ENCODE measurements at regions not wholly inside any gene's neighbourhood (a gene's known extent, or its start where the extent isn't known, plus 50 kb on each side); places are given as distances from the start of the nearest gene placed in this dataset.

DNA sequence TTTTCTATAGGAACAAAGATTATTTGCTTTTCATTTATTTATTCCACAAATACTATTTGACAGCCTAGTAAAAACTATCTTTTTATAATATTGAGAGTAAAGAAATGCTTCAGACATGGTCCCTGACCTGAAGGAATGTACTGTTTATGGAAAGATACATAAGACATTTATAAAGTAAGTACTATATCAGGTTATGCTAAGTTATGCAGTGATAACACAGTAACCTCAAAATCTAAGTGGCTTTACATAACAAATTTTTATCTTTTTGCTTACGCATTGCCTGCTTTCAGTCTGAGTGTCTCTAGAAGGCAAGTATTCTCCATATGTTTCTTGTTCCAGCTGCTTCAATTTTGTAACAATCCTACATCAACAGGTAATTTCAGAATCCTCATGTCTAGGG, 694.0 kb downstream of the SQOR start:
- Mint-ChIP-seq H3K4me3 (ENCODE audit: unreplicated experiment) (no peak overlapping the region), H3K9me3 (ENCODE audit: unreplicated experiment) (peaks cover 4% of the 10 kb centered on the region), H3K27ac (ENCODE audit: unreplicated experiment) (no peak overlapping the region), H3K27me3 (ENCODE audit: unreplicated experiment) (no peaks in the 10 kb centered on the region), H3K36me3 (ENCODE audit: low read depth, unreplicated experiment) (no peaks in the 10 kb centered on the region), H3K4me1 (ENCODE audit: unreplicated experiment) (no peaks in the 10 kb centered on the region)
- TF ChIP-seq, protein P1, sequence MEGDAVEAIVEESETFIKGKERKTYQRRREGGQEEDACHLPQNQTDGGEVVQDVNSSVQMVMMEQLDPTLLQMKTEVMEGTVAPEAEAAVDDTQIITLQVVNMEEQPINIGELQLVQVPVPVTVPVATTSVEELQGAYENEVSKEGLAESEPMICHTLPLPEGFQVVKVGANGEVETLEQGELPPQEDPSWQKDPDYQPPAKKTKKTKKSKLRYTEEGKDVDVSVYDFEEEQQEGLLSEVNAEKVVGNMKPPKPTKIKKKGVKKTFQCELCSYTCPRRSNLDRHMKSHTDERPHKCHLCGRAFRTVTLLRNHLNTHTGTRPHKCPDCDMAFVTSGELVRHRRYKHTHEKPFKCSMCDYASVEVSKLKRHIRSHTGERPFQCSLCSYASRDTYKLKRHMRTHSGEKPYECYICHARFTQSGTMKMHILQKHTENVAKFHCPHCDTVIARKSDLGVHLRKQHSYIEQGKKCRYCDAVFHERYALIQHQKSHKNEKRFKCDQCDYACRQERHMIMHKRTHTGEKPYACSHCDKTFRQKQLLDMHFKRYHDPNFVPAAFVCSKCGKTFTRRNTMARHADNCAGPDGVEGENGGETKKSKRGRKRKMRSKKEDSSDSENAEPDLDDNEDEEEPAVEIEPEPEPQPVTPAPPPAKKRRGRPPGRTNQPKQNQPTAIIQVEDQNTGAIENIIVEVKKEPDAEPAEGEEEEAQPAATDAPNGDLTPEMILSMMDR (IDR thresholded peaks at IDR 0.05; ENCODE audit: unreplicated experiment) = no peak
- no peak for DNase-seq (ENCODE audit: low spot score)

DNA sequence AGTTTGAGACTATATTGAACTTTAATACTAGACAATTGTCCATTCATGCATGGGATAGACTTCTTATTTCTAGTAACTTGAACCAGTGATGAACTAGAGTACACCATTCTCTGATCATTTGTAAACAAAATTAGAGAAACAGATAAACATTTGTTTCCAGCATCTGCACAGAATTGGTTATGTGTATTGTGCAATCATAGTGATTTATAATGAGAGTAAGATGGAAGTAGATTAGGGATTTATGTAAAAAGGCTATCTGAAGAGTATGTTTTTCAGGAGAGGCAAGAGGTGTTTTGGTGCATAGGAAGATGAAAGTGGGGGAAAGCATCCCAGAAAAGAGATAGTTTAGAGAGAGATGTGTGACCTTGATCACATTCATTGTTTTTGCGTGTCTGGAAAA, 695.0 kb downstream of the SQOR start:
- Mint-ChIP-seq H3K9me3 (ENCODE audit: unreplicated experiment) (peaks cover 4% of the 10 kb centered on the region), H3K36me3 (ENCODE audit: low read depth, unreplicated experiment) (no peaks in the 10 kb centered on the region), H3K27me3 (ENCODE audit: unreplicated experiment) (no peaks in the 10 kb centered on the region), H3K27ac (ENCODE audit: unreplicated experiment) (no peak overlapping the region), H3K4me3 (ENCODE audit: unreplicated experiment) (no peak overlapping the region), H3K4me1 (ENCODE audit: unreplicated experiment) (no peaks in the 10 kb centered on the region)
- DNase-seq (ENCODE audit: low spot score) = no peak
- TF ChIP-seq, protein P1 (IDR thresholded peaks at IDR 0.05; ENCODE audit: unreplicated experiment) = no peak

DNA sequence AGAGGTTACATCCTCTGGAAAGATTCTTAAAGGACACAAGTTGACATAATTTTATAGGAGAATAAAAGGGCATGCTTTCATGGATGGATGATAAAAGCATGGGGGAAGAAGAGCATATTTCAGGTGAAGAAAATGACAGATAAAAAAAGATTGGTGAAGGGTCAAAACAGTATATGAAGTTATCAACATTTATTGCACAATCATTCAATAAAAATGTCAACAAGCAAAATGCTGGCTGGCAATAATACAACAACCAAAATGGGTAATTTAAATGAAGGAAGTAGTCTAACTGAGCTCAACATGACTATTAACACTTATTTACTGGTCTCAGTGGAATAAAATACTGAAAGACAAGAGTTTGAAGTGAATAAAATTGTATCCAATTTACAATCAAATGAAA, 696.7 kb downstream of the SQOR start:
- Mint-ChIP-seq H3K4me1 (ENCODE audit: unreplicated experiment) (no peaks in the 10 kb centered on the region), H3K27me3 (ENCODE audit: unreplicated experiment) (no peaks in the 10 kb centered on the region), H3K9me3 (ENCODE audit: unreplicated experiment) (peaks cover 4% of the 10 kb centered on the region), H3K36me3 (ENCODE audit: low read depth, unreplicated experiment) (no peaks in the 10 kb centered on the region), H3K27ac (ENCODE audit: unreplicated experiment) (no peak overlapping the region), H3K4me3 (ENCODE audit: unreplicated experiment) (no peak overlapping the region)
- TF ChIP-seq, protein P1 (IDR thresholded peaks at IDR 0.05; ENCODE audit: unreplicated experiment) = no peak
- DNase-seq (ENCODE audit: low spot score) = no peak

DNA sequence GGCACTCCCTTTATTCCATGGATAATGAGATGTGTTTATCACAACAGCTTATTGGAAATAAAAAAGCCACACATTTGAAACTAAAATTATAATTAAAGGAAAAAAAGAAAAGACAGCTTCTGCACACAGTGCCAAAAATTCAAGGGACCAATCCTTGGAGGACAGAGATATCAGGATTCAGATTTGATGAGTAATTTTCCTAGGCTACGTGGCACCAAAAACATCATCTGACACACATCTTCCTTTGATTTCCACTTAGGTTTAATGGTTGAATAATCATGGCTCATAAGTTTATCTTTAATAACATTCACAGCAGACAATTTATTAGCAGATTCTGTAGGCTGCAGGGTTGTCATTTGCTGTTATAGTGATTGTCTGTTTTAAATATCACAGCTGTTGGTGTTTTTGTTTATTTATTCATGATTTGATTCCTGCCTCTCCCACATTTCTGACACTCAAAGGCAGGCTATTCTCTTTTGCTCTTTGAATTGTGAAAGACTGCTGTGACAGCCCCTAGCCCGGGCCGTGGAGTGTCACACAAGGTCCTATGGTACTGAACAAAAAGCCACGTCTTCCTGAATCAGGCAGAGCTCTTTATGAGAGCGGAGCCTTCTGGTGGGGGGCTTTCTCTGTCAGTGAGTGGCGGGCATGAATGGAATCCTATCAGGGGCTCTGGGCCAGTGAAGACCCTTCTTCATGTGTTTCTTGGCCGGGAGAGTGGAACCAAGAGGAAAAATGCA, 708.5 kb downstream of the SQOR start:
- DNase-seq (ENCODE audit: low spot score) = no peak
- Mint-ChIP-seq H3K4me1 (ENCODE audit: unreplicated experiment) (no peaks in the 10 kb centered on the region), H3K27ac (ENCODE audit: unreplicated experiment) (no peak overlapping the region), H3K4me3 (ENCODE audit: unreplicated experiment) (no peak overlapping the region), H3K27me3 (ENCODE audit: unreplicated experiment) (peaks cover 4% of the 10 kb centered on the region), H3K36me3 (ENCODE audit: low read depth, unreplicated experiment) (peaks cover 6% of the 10 kb centered on the region), H3K9me3 (ENCODE audit: unreplicated experiment) (peaks cover 8% of the 10 kb centered on the region)
- TF ChIP-seq, protein P1 (IDR thresholded peaks at IDR 0.05; ENCODE audit: unreplicated experiment) = no peak

DNA sequence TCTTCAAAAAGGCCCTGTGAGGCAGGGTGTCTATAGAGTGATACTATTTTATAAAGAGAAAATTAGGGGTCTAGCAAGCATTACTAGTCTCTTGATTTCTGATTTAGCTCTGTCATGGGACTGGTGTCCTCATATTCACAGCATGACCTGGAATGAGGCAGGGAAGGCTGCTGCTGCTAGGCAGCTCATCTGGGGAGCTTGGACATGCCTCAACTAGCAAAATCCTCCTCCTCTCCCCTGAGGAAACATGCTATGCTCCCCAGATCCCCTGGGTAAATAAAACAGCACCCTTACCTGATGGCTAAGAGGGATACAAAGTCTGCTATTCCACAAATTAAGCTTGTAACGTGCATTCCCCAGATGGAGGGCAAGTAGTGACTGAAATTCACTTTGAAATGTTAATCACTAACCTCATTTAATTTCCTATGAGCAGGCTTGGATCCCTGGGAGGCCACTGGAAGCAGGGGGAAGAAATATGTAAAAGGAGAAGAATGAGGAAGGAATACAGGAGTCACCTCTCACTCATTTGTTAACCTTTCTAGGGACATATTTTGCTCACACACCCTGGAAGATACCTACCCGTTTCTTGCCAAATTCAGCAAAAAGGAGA, 709.4 kb downstream of the SQOR start:
- Mint-ChIP-seq H3K27ac (ENCODE audit: unreplicated experiment) (no peak overlapping the region), H3K4me3 (ENCODE audit: unreplicated experiment) (no peak overlapping the region), H3K9me3 (ENCODE audit: unreplicated experiment) (peaks cover 5% of the 10 kb centered on the region), H3K27me3 (ENCODE audit: unreplicated experiment) (peaks cover 4% of the 10 kb centered on the region), H3K4me1 (ENCODE audit: unreplicated experiment) (no peaks in the 10 kb centered on the region), H3K36me3 (ENCODE audit: low read depth, unreplicated experiment) (peaks cover 3% of the 10 kb centered on the region)
- no peak for DNase-seq (ENCODE audit: low spot score)
- TF ChIP-seq, protein P1 (IDR thresholded peaks at IDR 0.05; ENCODE audit: unreplicated experiment) = no peak

Data from endothelial cell (in vitro differentiated cells).